Cardiac fibroblast (primary cell): ENCODE measurements at regions not wholly inside any gene's neighbourhood (a gene's known extent, or its start where the extent isn't known, plus 50 kb on each side); places are given as distances from the start of the nearest gene placed in this dataset.
"Not testable (repeated sequence)": the region's sequence is repeated elsewhere in the genome, so short reads cannot be mapped to it uniquely, and the experiment has no call there.

ENCODE experiments used
- DNase-seq, 2 donors: peaks; one replicate each; pipeline versions ENCODE4 v3.0.0 to v3.0.0-alpha.2; 2010; ENCODE audit warnings: low read depth in 2 of 2
- H3K4me3 ChIP-seq, 2 donors: replicated peaks in 1 of 2; 1 replicate in 1 of 2; 2 replicates in 1 of 2; pipeline ENCODE4 v1.5.1; 2011; ENCODE audit warnings: low read depth in 2 of 2, low read length in 2 of 2, mild to moderate bottlenecking in 2 of 2, moderate library complexity in 1 of 2
- CTCF ChIP-seq: IDR thresholded peaks from one replicate; pipeline ENCODE4 v1.5.1; 2011; ENCODE audit warnings: low read depth, mild to moderate bottlenecking, low read length, inconsistent platforms

- not testable (repeated sequence) for DNase-seq, H3K4me3 ChIP-seq
Measured at GRCh38 chr22:12541412-12542170, 2986.4 kb upstream of the OR11H1 start.

GRCh38 chr22:12553366-12553765, 2974.6 kb upstream of the OR11H1 start:
- not testable (repeated sequence) for H3K4me3 ChIP-seq, DNase-seq

- H3K4me3 ChIP-seq, DNase-seq: not testable (repeated sequence)
Measured at GRCh38 chr22:12554648-12555192, 2973.3 kb upstream of the OR11H1 start.

- not testable (repeated sequence) for DNase-seq, H3K4me3 ChIP-seq
Measured at GRCh38 chr22:12571500-12571899, 2956.5 kb upstream of the OR11H1 start.

GRCh38 chr22:12579655-12580054, 2948.3 kb upstream of the OR11H1 start:
- peak; percentile 14 for TF ChIP-seq CTCF
- not testable (repeated sequence) for DNase-seq, H3K4me3 ChIP-seq

GRCh38 chr22:12584457-12584856, 2943.5 kb upstream of the OR11H1 start:
- not testable (repeated sequence) for DNase-seq, H3K4me3 ChIP-seq

- not testable (repeated sequence) for H3K4me3 ChIP-seq, DNase-seq
Measured at GRCh38 chr22:12584874-12585273, 2943.1 kb upstream of the OR11H1 start.

- DNase-seq, H3K4me3 ChIP-seq: not testable (repeated sequence)
Measured at GRCh38 chr22:12595724-12596123, 2932.3 kb upstream of the OR11H1 start.

- DNase-seq: not testable (repeated sequence)
Measured at GRCh38 chr22:12597778-12598177, 2930.2 kb upstream of the OR11H1 start.

GRCh38 chr22:12601510-12601869, 2926.5 kb upstream of the OR11H1 start:
- H3K4me3 ChIP-seq, DNase-seq: not testable (repeated sequence)

More at GRCh38 chr22:12597778-12598177, 2930.2 kb upstream of the OR11H1 start:
- H3K4me3 ChIP-seq: not testable (repeated sequence)

GRCh38 chr22:12601870-12602779, 2925.9 kb upstream of the OR11H1 start:
- TF ChIP-seq CTCF: no peak
- DNase-seq: no peak
- peak overlapping the region in 1 of 2 donors; percentile 9 for H3K4me3 ChIP-seq

- not testable (repeated sequence) for DNase-seq, H3K4me3 ChIP-seq
Measured at GRCh38 chr22:12603399-12603798, 2924.6 kb upstream of the OR11H1 start.

GRCh38 chr22:12603833-12604232, 2924.2 kb upstream of the OR11H1 start:
- not testable (repeated sequence) for H3K4me3 ChIP-seq

GRCh38 chr22:12608454-12608853, 2919.5 kb upstream of the OR11H1 start:
- not testable (repeated sequence) for DNase-seq, H3K4me3 ChIP-seq

More at GRCh38 chr22:12603833-12604232, 2924.2 kb upstream of the OR11H1 start:
- not testable (repeated sequence) for DNase-seq
